CD14-positive monocyte (primary cell): ENCODE measurements at regions not wholly inside any gene's neighbourhood (a gene's known extent, or its start where the extent isn't known, plus 50 kb on each side); places are given as distances from the start of the nearest gene placed in this dataset.

ENCODE experiments used
- DNase-seq, 3 donors: peaks; one replicate each; pipeline ENCODE4 v3.0.0-alpha.2; 2011 to 2022
- H2AFZ ChIP-seq: 2 replicates; pipeline ENCODE4 v1.6.0; 2012; ENCODE audit warnings: mild to moderate bottlenecking, low read depth, low read length, inconsistent platforms; ENCODE audit not compliant: insufficient read depth, poor library complexity, severe bottlenecking
- H3K27ac ChIP-seq, 2 donors: 1 replicate in 1 of 2; 2 replicates in 1 of 2; pipeline ENCODE4 v1.5.1; 2012 to 2013; ENCODE audit warnings: low read length in 2 of 2, control low read depth in 1 of 2, inconsistent platforms in 1 of 2, low read depth in 1 of 2, mild to moderate bottlenecking in 1 of 2
- H3K27me3 ChIP-seq, 2 donors: one replicate each; pipeline versions ENCODE4 v1.6.0 to v1.6.1; 2011 to 2013; ENCODE audit warnings: low read length in 2 of 2; ENCODE audit not compliant: control insufficient read depth in 2 of 2, insufficient read depth in 2 of 2
- H3K36me3 ChIP-seq, 2 donors: replicated peaks in 1 of 2; 1 replicate in 1 of 2; 2 replicates in 1 of 2; pipeline versions ENCODE4 v1.5.1 to v1.6.1; 2012 to 2013; ENCODE audit warnings: low read length in 2 of 2, control low read depth in 1 of 2, inconsistent platforms in 1 of 2, mild to moderate bottlenecking in 1 of 2; ENCODE audit not compliant: insufficient read depth in 2 of 2, control insufficient read depth in 1 of 2
- H3K4me1 ChIP-seq, 2 donors: 1 replicate in 1 of 2; 2 replicates in 1 of 2; pipeline versions ENCODE4 v1.5.1 to v1.6.1; 2012 to 2013; ENCODE audit warnings: low read length in 2 of 2, control low read depth in 1 of 2, inconsistent platforms in 1 of 2, mild to moderate bottlenecking in 1 of 2, moderate library complexity in 1 of 2; ENCODE audit not compliant: insufficient read depth in 2 of 2, control insufficient read depth in 1 of 2
- H3K4me2 ChIP-seq: replicated peaks from 2 replicates; pipeline ENCODE3; 2012; ENCODE audit warnings: low read length, moderate library complexity, mild to moderate bottlenecking; ENCODE audit not compliant: poor library complexity, severe bottlenecking; ENCODE audit errors: extremely low read depth
- H3K4me3 ChIP-seq, 3 experiments: fragments of 200-600 bp in 1 of 3; sonication (generic) in 1 of 3; replicated peaks in 1 of 3; 1 replicate in 2 of 3; 2 replicates in 1 of 3; pipeline ENCODE4 v1.5.1; 2011 to 2013; ENCODE audit warnings: low read length in 3 of 3, mild to moderate bottlenecking in 3 of 3, control low read depth in 2 of 3, low read depth in 2 of 3, inconsistent platforms in 1 of 3, moderate library complexity in 1 of 3
- H3K79me2 ChIP-seq: 2 replicates; pipeline ENCODE4 v1.6.0; 2012; ENCODE audit warnings: mild to moderate bottlenecking, control low read depth, inconsistent platforms, low read length, moderate library complexity; ENCODE audit not compliant: insufficient read depth
- H3K9ac ChIP-seq: 2 replicates; pipeline ENCODE4 v1.6.0; 2017; ENCODE audit warnings: low read length, mild to moderate bottlenecking; ENCODE audit not compliant: insufficient read depth, poor library complexity, severe bottlenecking
- H3K9me3 ChIP-seq, 2 donors: replicated peaks in 1 of 2; 1 replicate in 1 of 2; 2 replicates in 1 of 2; pipeline versions ENCODE4 v1.5.1 to v1.6.1; 2012 to 2013; ENCODE audit warnings: low read length in 2 of 2, control low read depth in 1 of 2; ENCODE audit not compliant: control insufficient read depth in 1 of 2, insufficient read depth in 1 of 2
- H4K20me1 ChIP-seq: 2 replicates; pipeline ENCODE4 v1.6.0; 2012; ENCODE audit warnings: mild to moderate bottlenecking, low read length, control low read depth, moderate library complexity; ENCODE audit not compliant: insufficient read depth
- H3K27ac Mint-ChIP-seq, 7 donors: one replicate each; pipeline ENCODE4 v1.8.0; 2020; ENCODE audit warnings: mild to moderate bottlenecking in 7 of 7, mixed read lengths in 7 of 7, moderate library complexity in 6 of 7, inconsistent platforms in 2 of 7
- H3K27me3 Mint-ChIP-seq, 3 donors: one replicate each; pipeline ENCODE4 v1.8.0; 2021 to 2022; ENCODE audit warnings: low read depth in 3 of 3, mild to moderate bottlenecking in 3 of 3, mixed read lengths in 3 of 3, moderate library complexity in 3 of 3, inconsistent platforms in 1 of 3
- H3K36me3 Mint-ChIP-seq, 2 donors: one replicate each; pipeline ENCODE4 v1.8.0; 2020; ENCODE audit warnings: mixed read lengths in 2 of 2, inconsistent platforms in 1 of 2, mild to moderate bottlenecking in 1 of 2
- H3K4me1 Mint-ChIP-seq: one replicate; pipeline ENCODE4 v1.8.0; 2020; ENCODE audit warnings: mild to moderate bottlenecking, mixed read lengths
- H3K4me3 Mint-ChIP-seq, 2 donors: one replicate each; pipeline ENCODE4 v1.8.0; 2020; ENCODE audit warnings: mild to moderate bottlenecking in 2 of 2, mixed read lengths in 2 of 2, moderate library complexity in 1 of 2
- H3K9me3 Mint-ChIP-seq, 7 donors: one replicate each; pipeline ENCODE4 v1.8.0; 2020 to 2022; ENCODE audit warnings: mixed read lengths in 7 of 7, mild to moderate bottlenecking in 6 of 7, moderate library complexity in 6 of 7, inconsistent platforms in 2 of 7
- WGBS: methylation state at CpG from one replicate; pipeline ENCODE4 v1.1.5; 2013; ENCODE audit warnings: missing lambda C conversion rate; ENCODE audit not compliant: insufficient coverage; 5-methylcytosine and 5-hydroxymethylcytosine counted together
- intact Hi-C, 2 donors: fragments of 100-400 bp; cut with micrococcal nuclease; formaldehyde crosslinking; loops; one replicate each; pipeline versions ENCODE4 v1.15.0 to v1.15.1; 2023
- TF ChIP-seq, protein P1 (sequence below): fragments of 200-600 bp; IDR thresholded peaks from one replicate; pipeline ENCODE4 v1.8.0; 2022; ENCODE audit warnings: antibody characterized with exemption, mild to moderate bottlenecking

DNA sequence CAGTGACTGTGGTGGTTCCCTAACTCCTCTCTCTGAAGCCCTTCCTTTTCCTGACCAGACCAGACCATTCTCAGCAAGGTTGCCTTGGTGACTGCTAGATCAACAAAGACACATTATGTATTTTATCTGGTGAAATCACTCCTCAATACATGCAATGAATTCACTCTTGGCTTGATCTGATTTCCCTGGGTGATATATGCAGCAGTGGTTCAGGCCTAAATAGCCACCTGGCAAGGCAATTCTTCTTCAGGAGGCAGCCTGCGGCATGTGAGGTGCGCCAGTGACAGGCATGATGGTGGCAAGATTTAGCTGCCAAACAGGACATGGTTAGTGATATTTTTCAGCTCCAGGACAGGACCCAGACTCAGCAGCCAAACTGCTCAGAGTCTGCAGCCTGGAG, 350.3 kb upstream of the CCDC196 start:
- H3K79me2 ChIP-seq, result no peaks in the 10 kb centered on the region
- peaks cover 0 to 2% (median 0%) of the 10 kb centered on the region in 7 donors for H3K9me3 Mint-ChIP-seq
- no peaks in the 10 kb centered on the region for H3K4me1 ChIP-seq
- TF ChIP-seq, protein P1, sequence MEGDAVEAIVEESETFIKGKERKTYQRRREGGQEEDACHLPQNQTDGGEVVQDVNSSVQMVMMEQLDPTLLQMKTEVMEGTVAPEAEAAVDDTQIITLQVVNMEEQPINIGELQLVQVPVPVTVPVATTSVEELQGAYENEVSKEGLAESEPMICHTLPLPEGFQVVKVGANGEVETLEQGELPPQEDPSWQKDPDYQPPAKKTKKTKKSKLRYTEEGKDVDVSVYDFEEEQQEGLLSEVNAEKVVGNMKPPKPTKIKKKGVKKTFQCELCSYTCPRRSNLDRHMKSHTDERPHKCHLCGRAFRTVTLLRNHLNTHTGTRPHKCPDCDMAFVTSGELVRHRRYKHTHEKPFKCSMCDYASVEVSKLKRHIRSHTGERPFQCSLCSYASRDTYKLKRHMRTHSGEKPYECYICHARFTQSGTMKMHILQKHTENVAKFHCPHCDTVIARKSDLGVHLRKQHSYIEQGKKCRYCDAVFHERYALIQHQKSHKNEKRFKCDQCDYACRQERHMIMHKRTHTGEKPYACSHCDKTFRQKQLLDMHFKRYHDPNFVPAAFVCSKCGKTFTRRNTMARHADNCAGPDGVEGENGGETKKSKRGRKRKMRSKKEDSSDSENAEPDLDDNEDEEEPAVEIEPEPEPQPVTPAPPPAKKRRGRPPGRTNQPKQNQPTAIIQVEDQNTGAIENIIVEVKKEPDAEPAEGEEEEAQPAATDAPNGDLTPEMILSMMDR, result no peak
- H3K4me3 ChIP-seq, result no peak overlapping the region
- no peaks in the 10 kb centered on the region for H3K9me3 ChIP-seq
- H3K4me1 Mint-ChIP-seq, result no peaks in the 10 kb centered on the region
- intact Hi-C loops, result no loop called here
- no peak for DNase-seq
- 92% methylated on average over 2 of the region's 2 CpGs for WGBS
- H3K4me2 ChIP-seq, result no peak overlapping the region
- H4K20me1 ChIP-seq, result no peaks in the 10 kb centered on the region
- H3K4me3 Mint-ChIP-seq, result no peak overlapping the region
- no peak overlapping the region for H3K27ac Mint-ChIP-seq
- H3K27ac ChIP-seq, result no peak overlapping the region
- H3K27me3 Mint-ChIP-seq, result peaks cover 0 to 1% (median 1%) of the 10 kb centered on the region in 3 donors
- no peak overlapping the region for H2AFZ ChIP-seq
- H3K9ac ChIP-seq, result no peak overlapping the region
- no peaks in the 10 kb centered on the region for H3K36me3 Mint-ChIP-seq
- no peaks in the 10 kb centered on the region for H3K36me3 ChIP-seq
- no peaks in the 10 kb centered on the region for H3K27me3 ChIP-seq

DNA sequence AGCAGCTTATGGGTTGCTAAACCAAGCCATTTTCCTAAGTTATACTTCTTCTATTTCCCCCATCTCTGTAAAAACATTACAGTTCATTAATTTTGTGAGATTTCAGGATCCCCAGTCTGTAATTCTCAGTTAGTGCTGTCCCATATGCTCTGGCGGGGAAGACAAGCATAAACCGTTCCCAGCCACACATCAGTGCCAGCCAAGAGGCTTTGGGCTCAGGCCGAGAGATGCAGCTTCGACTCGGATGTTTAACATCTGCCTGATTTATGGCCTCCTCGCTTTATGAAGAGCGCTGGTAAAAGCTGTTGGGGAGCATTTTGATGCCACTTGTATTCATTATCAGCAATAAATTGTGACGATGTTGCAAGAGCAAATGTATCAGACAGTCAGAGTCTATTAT, 349.1 kb upstream of the CCDC196 start:
- no peak overlapping the region for H3K27ac ChIP-seq
- Mint-ChIP-seq H3K27ac (no peak overlapping the region), H3K4me1 (no peaks in the 10 kb centered on the region), H3K36me3 (no peaks in the 10 kb centered on the region), H3K27me3 (peaks cover 0 to 1% (median 1%) of the 10 kb centered on the region in 3 donors), H3K4me3 (no peak overlapping the region), H3K9me3 (peaks cover 0 to 2% (median 0%) of the 10 kb centered on the region in 7 donors)
- intact Hi-C loops, result no loop called here
- H3K4me3 ChIP-seq, result no peak overlapping the region
- no peak overlapping the region for H2AFZ ChIP-seq
- H3K36me3 ChIP-seq, result no peaks in the 10 kb centered on the region
- no peak for DNase-seq
- no peak overlapping the region for H3K4me2 ChIP-seq
- H3K4me1 ChIP-seq, result no peaks in the 10 kb centered on the region
- H4K20me1 ChIP-seq, result no peaks in the 10 kb centered on the region
- H3K27me3 ChIP-seq, result no peaks in the 10 kb centered on the region
- no peak overlapping the region for H3K9ac ChIP-seq
- WGBS, result 95% methylated on average over 6 of the region's 8 CpGs
- TF ChIP-seq, protein P1, result no peak
- H3K9me3 ChIP-seq, result no peaks in the 10 kb centered on the region
- no peaks in the 10 kb centered on the region for H3K79me2 ChIP-seq
